GM19023 (cell line): ENCODE measurements at regions not wholly inside any gene's neighbourhood (a gene's known extent, or its start where the extent isn't known, plus 50 kb on each side); places are given as distances from the start of the nearest gene placed in this dataset.

Source experiments
- ATAC-seq: cut with Tn5 transposase; IDR thresholded peaks from one replicate; pipeline ENCODE4 v1.9.1; 2021; ENCODE audit warnings: mild to moderate bottlenecking, moderate library complexity; ENCODE audit not compliant: unreplicated experiment

GRCh38 chr3:177470197-177470941 lies 273.1 kb upstream of the TBL1XR1 start:
- ATAC-seq = no peak

- no peak for ATAC-seq
Measured at GRCh38 chr3:177471733-177472480, 274.6 kb upstream of the TBL1XR1 start.

- ATAC-seq = no peak
Measured at GRCh38 chr3:177473184-177473583, 275.9 kb upstream of the TBL1XR1 start.

- ATAC-seq = no peak
Measured at GRCh38 chr3:177473903-177474302, 276.6 kb upstream of the TBL1XR1 start.

GRCh38 chr3:177474652-177475355 lies 277.5 kb upstream of the TBL1XR1 start:
- no peak for ATAC-seq

GRCh38 chr3:177475356-177475665 lies 278.0 kb upstream of the TBL1XR1 start:
- no peak for ATAC-seq

GRCh38 chr3:177476495-177476894 lies 279.2 kb upstream of the TBL1XR1 start:
- ATAC-seq = no peak

- no peak for ATAC-seq
Measured at GRCh38 chr3:177476921-177477435, 279.7 kb upstream of the TBL1XR1 start.

- no peak for ATAC-seq
Measured at GRCh38 chr3:177478170-177478867, 281.0 kb upstream of the TBL1XR1 start.

- no peak for ATAC-seq
Measured at GRCh38 chr3:177479630-177480029, 282.3 kb upstream of the TBL1XR1 start.

- no peak for ATAC-seq
Measured at GRCh38 chr3:177481329-177481728, 284.0 kb upstream of the TBL1XR1 start.

- ATAC-seq = no peak
Measured at GRCh38 chr3:177482048-177482691, 284.9 kb upstream of the TBL1XR1 start.

- no peak for ATAC-seq
Measured at GRCh38 chr3:177483182-177483967, 286.1 kb upstream of the TBL1XR1 start.

GRCh38 chr3:177484206-177484605 lies 286.9 kb upstream of the TBL1XR1 start:
- no peak for ATAC-seq

- ATAC-seq = no peak
Measured at GRCh38 chr3:177484926-177485325, 287.6 kb upstream of the TBL1XR1 start.

GRCh38 chr3:177487635-177488186 lies 290.4 kb upstream of the TBL1XR1 start:
- no peak for ATAC-seq

- no peak for ATAC-seq
Measured at GRCh38 chr3:177488740-177489139, 291.5 kb upstream of the TBL1XR1 start.

- ATAC-seq = no peak
Measured at GRCh38 chr3:177490626-177491025, 293.3 kb upstream of the TBL1XR1 start.

GRCh38 chr3:177491296-177492032 lies 294.2 kb upstream of the TBL1XR1 start:
- ATAC-seq = no peak
